T-helper 17 cell (primary cell): ENCODE measurements at regions not wholly inside any gene's neighbourhood (a gene's known extent, or its start where the extent isn't known, plus 50 kb on each side); places are given as distances from the start of the nearest gene placed in this dataset.
"Not testable (repeated sequence)": the region's sequence is repeated elsewhere in the genome, so short reads cannot be mapped to it uniquely, and the experiment has no call there.

Source experiments
- ATAC-seq: fragments of 150-1000 bp; cut with Tn5 transposase; 2 replicates; pipeline ENCODE4 v1.10.0; 2021; ENCODE audit warnings: mild to moderate bottlenecking, moderate library complexity
- DNase-seq, 3 donors: peaks; one replicate each; pipeline versions ENCODE4 v3.0.0 to v3.0.0-alpha.2; 2020 to 2021
- H3K9me3 ChIP-seq: one replicate; pipeline ENCODE4 v1.7.0; 2013; ENCODE audit warnings: low read length, mild to moderate bottlenecking; ENCODE audit not compliant: control insufficient read depth, poor library complexity, severe bottlenecking
- H3K27ac Mint-ChIP-seq: one replicate; pipeline ENCODE4 v1.8.0; 2022; ENCODE audit warnings: mild to moderate bottlenecking, moderate library complexity, mixed read lengths
- H3K27me3 Mint-ChIP-seq: one replicate; pipeline ENCODE4 v1.8.0; 2022; ENCODE audit warnings: mixed read lengths
- H3K36me3 Mint-ChIP-seq: one replicate; pipeline ENCODE4 v1.8.0; 2022; ENCODE audit warnings: low read depth, mixed read lengths
- H3K4me1 Mint-ChIP-seq: one replicate; pipeline ENCODE4 v1.8.0; 2022; ENCODE audit warnings: mild to moderate bottlenecking, mixed read lengths
- H3K4me3 Mint-ChIP-seq: one replicate; pipeline ENCODE4 v1.8.0; 2022; ENCODE audit warnings: mild to moderate bottlenecking, moderate library complexity, mixed read lengths

DNA sequence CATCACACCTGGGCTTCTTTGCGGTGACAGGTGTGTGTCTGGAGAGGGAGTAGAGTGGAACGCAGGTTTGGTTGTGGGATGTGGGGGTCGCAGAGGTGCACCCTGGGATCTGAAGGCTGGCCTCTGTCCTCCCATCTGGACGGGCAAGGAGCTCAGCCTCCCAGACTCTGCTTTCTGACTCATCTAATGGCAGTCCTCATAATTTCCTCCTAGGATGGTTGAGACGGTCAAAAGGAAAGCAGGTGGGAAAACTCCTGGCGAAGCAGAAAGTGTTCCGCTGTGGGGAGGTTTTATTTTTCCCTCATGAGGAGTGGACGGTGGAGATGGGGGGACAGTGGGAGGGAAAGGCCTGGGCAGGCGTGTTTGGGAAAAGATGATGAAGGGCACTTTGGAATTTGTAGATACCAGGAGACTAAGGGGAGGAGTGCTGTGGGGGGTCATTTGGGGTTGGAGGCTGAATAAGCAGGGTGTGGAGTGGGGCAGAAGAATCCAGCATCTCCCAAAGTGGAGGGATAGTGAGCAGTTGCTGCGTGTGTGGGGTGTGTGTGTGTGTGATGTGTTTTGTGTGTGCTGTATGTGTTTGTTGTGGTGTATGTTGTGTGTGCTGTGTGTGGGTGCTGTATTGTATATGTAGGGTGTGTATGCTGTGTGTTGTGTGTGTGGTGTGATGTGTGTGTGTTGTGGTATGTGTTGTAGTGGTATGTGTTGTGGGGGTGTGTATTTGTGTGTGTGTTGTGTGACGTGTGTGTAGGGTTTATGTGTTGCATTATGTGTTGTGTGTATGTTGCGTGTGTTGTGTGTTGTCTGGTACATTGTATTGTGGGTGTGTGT is 97.2 kb upstream of the PODXL start:
- DNase-seq (no peak), ATAC-seq (no peak)
- Mint-ChIP-seq H3K27me3 (peaks cover 41% of the 10 kb centered on the region), H3K4me3 (no peak overlapping the region), H3K36me3 (peaks cover 5% of the 10 kb centered on the region), H3K27ac (no peak overlapping the region), H3K4me1 (peaks cover 11% of the 10 kb centered on the region)
- no peaks in the 10 kb centered on the region for H3K9me3 ChIP-seq

DNA sequence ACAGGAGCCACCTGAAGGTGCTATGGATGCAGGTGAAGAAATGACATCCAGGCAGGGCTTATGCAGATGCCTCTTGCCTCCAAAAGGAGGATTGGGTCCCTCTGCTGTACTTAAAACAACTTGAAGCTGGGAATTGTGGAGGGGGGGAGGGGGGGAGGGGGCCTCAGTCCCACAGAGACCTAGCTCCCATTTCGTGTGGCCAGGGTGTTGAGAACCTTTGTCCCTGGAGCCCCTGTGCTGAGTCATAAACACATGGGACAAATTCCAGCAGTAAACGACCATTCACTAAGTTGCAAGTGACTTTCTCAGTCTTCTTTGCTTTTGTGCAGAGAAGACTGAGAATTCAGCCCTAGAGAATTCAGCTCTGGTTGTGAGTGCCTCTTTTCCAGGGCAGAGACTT is 96.5 kb upstream of the PODXL start:
- H3K4me1 Mint-ChIP-seq = peaks cover 11% of the 10 kb centered on the region
- no peak for DNase-seq
- H3K27ac Mint-ChIP-seq = no peak overlapping the region
- no peak overlapping the region for H3K4me3 Mint-ChIP-seq
- ATAC-seq = no peak
- H3K9me3 ChIP-seq = no peaks in the 10 kb centered on the region
- peaks cover 5% of the 10 kb centered on the region for H3K36me3 Mint-ChIP-seq
- peaks cover 42% of the 10 kb centered on the region for H3K27me3 Mint-ChIP-seq

DNA sequence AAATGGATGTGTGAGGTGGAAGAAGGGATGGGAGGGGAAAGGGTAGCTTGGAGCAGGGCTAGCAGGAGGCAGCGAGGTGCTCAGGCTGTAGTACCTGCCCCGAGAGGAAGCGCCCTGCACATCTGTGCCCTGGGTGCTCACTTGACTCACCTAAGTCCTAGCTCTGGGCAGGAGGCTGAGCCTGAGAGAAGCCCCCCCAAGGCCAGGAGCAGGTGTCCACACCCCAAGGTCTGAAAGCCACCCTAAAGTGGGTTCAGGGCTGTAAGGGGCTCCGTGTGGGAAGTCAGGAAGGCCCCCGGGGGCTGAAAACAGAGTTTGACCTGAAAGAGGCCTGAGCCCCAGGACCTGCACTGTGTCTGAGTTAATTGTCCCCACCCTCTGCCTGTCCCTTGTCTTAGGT is 95.8 kb upstream of the PODXL start:
- DNase-seq (no peak), ATAC-seq (no peak)
- H3K4me1 Mint-ChIP-seq = peaks cover 14% of the 10 kb centered on the region
- H3K27me3 Mint-ChIP-seq = peaks cover 41% of the 10 kb centered on the region
- H3K36me3 Mint-ChIP-seq = peaks cover 5% of the 10 kb centered on the region
- H3K4me3 Mint-ChIP-seq = no peak overlapping the region
- H3K9me3 ChIP-seq = no peaks in the 10 kb centered on the region
- no peak overlapping the region for H3K27ac Mint-ChIP-seq

DNA sequence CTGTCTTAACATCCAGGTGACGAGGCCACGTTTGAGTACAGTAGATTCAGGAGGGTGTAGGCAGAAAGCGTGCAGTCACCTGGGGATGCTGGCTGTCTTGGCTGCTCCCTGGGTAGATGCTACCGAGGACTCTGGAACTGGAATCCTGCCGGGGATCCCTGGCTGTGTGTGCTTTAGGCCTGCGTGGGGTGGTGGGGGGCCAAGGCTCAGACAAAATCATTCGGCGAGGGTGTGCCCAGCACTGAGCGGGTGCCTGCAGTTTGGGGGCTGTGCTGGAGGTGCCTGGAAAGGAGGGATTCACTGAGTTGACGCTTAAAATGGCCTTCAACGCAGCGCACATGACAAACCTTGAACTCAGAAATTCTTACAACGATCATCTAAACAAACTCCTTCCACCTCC is 93.5 kb upstream of the PODXL start:
- H3K9me3 ChIP-seq = no peaks in the 10 kb centered on the region
- ATAC-seq = no peak
- H3K27ac Mint-ChIP-seq = no peak overlapping the region
- DNase-seq = no peak
- H3K36me3 Mint-ChIP-seq = peaks cover 5% of the 10 kb centered on the region
- H3K4me3 Mint-ChIP-seq = no peak overlapping the region
- peaks cover 36% of the 10 kb centered on the region for H3K27me3 Mint-ChIP-seq
- peaks cover 14% of the 10 kb centered on the region for H3K4me1 Mint-ChIP-seq

DNA sequence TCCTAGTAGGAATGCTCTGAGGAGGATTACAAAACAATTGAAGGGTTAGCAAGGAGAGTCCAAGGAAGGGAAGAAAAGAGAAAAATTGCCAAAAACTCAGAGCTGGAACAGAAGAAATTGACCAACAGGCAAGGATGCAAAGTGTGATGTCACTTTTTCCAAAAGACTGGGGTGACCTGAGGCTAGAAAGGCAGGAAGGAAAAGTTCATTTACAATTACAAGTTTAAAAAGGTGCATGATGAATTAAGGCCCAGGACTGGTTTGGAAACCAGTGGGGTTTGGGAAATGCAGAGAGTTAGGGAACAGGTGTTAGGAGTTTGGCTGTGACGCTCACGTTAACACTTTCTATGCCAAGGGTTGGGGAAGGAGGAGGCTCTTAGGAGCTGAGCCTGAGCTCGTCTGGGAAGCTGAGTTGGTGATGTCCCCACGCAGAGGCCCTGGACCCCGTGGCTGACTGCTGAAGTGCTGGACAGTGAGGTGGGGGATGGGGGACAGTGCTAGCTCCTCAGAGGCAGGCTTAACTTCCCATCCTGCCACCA is 92.6 kb upstream of the PODXL start:
- ATAC-seq = no peak
- no peaks in the 10 kb centered on the region for H3K9me3 ChIP-seq
- Mint-ChIP-seq H3K4me1 (peaks cover 6% of the 10 kb centered on the region), H3K27me3 (peaks cover 28% of the 10 kb centered on the region), H3K27ac (no peak overlapping the region), H3K4me3 (no peak overlapping the region), H3K36me3 (peaks cover 5% of the 10 kb centered on the region)
- DNase-seq = no peak

DNA sequence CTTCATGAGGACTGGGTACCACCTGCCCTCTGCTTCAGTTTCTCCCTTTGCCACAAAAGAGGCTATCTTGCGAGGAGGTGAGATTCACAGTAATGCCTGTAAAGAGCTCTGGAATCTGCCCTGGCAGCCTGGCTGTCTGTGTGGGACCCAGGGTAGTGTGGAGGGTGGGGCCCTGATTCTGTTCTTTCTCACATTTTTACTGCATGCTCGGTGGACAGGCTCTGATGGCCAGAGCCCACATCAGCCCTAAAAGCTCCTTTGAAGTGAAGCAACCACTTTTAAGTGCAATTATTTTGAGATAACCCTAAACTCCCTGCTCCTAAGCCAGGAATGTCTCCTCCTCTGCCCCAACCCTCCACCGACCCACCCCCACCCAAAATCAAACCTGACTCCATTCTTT is 92.1 kb upstream of the PODXL start:
- DNase-seq (no peak), ATAC-seq (no peak)
- Mint-ChIP-seq H3K4me1 (peaks cover 6% of the 10 kb centered on the region), H3K27me3 (peaks cover 22% of the 10 kb centered on the region), H3K27ac (no peak overlapping the region), H3K4me3 (no peak overlapping the region), H3K36me3 (peaks cover 3% of the 10 kb centered on the region)
- H3K9me3 ChIP-seq = no peaks in the 10 kb centered on the region

DNA sequence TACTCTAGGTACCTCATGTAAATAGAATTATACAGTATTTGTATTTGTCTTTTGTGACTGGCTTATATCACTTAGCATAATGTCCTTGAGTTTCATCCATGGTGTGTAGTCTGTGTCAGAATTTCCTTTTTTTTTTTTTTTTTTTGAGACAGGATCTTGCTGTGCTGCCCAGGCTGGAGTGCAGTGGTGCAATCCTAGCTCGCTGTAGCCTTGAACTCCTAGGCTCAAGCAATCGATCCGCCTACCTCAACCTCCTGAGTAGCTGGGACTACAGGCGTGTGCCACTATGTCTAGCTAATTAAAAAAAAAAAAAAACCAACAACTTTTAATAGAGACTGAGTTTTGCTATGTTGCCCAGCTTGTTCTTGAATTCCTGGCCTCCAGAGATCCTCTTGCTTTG is 89.8 kb upstream of the PODXL start:
- DNase-seq (no peak), ATAC-seq (no peak)
- no peaks in the 10 kb centered on the region for H3K9me3 ChIP-seq
- peaks cover 8% of the 10 kb centered on the region for H3K4me1 Mint-ChIP-seq
- peaks cover 7% of the 10 kb centered on the region for H3K36me3 Mint-ChIP-seq
- H3K27me3 Mint-ChIP-seq = peaks cover 36% of the 10 kb centered on the region
- no peak overlapping the region for H3K4me3 Mint-ChIP-seq
- no peak overlapping the region for H3K27ac Mint-ChIP-seq

DNA sequence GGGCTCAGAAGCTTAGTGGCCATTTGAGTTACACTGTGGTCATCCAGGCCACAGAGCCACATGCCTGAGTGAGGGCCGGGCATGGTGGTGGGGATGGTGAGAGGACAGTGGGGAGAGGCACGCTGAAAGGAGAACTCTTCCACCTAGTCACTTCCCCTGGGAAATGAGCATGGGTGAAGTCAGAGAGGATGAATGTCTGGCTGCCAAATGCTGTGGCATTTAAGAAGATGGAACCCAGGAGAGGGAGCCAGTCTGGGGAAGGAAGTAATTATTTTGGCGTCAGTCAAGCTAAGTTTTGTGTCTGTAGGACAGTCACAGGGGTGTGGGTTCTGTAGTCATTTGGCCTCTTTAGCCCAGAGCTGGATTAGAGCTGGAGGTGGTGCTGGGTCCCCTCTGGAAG is 86.0 kb upstream of the PODXL start:
- no peak overlapping the region for H3K27ac Mint-ChIP-seq

DNA sequence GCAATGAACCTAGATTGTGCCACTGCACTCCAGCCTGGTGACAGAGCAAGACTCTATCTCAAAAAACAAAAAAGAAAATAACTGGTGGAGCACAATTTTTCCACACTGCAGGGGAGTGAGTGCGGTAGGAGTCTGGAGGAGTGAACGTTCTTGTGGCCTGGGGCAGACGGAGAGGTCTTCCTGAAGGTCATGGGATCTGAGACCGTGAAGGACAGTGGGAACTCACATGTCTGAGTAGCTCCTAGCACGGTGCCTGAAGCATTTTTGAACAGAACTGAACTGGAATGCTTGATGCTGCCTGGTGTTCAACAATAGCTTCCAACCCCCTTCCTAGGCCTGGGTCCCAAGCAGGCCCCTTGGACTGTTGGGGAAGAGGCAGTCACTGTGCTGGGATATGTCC is 84.3 kb upstream of the PODXL start:
- no peak for ATAC-seq

More for the DNA sequence above, 86.0 kb upstream of the PODXL start:
- ATAC-seq = no peak
- H3K36me3 Mint-ChIP-seq = peaks cover 4% of the 10 kb centered on the region
- H3K27me3 Mint-ChIP-seq = peaks cover 44% of the 10 kb centered on the region
- peaks cover 2% of the 10 kb centered on the region for H3K4me1 Mint-ChIP-seq
- H3K9me3 ChIP-seq = no peaks in the 10 kb centered on the region
- no peak for DNase-seq
- H3K4me3 Mint-ChIP-seq = no peak overlapping the region

DNA sequence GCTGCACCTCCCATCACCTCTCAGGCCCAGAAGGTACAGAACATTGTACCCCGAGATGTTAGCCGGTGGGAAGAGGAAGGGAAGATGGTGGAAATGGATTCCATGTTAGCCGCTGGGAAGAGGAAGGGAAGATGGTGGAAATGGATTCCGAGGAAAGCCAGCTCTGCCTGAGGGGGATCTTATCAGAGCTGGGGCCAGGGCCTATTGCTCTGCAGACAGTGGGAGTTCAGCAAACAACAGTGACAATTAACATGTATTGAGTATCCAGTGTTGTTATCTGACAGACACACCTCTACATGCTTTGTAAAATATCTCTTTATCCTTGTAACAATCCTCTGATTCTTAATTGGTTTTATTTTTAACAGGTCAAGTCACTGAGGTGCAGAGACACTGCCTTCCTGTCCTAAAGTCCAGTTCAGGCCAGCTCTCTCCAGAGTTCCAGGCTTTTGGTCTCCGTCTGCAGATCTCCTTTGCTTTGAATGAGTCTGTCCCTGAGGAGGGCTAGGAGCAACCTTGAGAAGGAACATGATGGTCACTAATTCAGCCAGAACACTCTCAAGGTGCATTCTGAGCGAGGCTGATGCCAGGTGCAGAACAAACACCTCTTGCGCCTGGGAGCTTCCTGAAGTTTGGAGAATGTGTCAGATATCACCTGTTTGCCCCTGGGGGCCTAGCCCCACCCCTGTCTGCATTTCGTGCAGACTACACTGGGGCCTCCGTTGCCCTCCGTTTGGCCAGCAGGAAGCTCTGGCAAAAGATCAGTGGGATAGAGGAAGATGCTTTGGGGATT is 82.4 kb upstream of the PODXL start:
- no peaks in the 10 kb centered on the region for H3K9me3 ChIP-seq
- no peak overlapping the region for H3K4me3 Mint-ChIP-seq
- H3K27me3 Mint-ChIP-seq = peaks cover 54% of the 10 kb centered on the region
- peaks cover 2% of the 10 kb centered on the region for H3K4me1 Mint-ChIP-seq
- DNase-seq = no peak
- peaks cover 4% of the 10 kb centered on the region for H3K36me3 Mint-ChIP-seq
- no peak for ATAC-seq
- H3K27ac Mint-ChIP-seq = no peak overlapping the region

More for the DNA sequence above, 84.3 kb upstream of the PODXL start:
- Mint-ChIP-seq H3K36me3 (peaks cover 4% of the 10 kb centered on the region), H3K4me3 (no peak overlapping the region), H3K27ac (no peak overlapping the region), H3K27me3 (peaks cover 54% of the 10 kb centered on the region), H3K4me1 (peaks cover 2% of the 10 kb centered on the region)
- no peak for DNase-seq
- no peaks in the 10 kb centered on the region for H3K9me3 ChIP-seq

DNA sequence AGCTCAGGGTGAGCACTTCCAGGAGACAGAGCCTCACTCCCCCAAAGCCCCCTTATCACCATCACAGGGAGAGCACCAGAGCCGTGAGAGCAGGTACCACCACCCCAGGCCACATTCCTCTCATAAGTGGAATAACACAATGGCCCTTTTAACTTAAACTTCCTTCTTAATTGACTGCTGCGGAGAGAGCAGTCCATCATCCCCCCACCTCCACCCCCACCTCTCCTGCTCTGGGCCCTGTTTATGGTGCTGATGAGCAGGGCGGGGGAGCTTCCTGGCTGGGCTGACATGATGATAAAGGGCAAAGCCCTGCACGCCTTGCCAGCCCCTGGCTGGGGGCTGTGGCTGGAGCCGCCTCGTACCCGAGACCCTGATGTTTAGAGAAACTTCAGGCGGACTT is 81.4 kb upstream of the PODXL start:
- no peaks in the 10 kb centered on the region for H3K9me3 ChIP-seq
- ATAC-seq (no peak), DNase-seq (no peak)
- Mint-ChIP-seq H3K4me3 (no peak overlapping the region), H3K4me1 (peaks cover 2% of the 10 kb centered on the region), H3K36me3 (peaks cover 4% of the 10 kb centered on the region), H3K27ac (no peak overlapping the region), H3K27me3 (peaks cover 60% of the 10 kb centered on the region)

DNA sequence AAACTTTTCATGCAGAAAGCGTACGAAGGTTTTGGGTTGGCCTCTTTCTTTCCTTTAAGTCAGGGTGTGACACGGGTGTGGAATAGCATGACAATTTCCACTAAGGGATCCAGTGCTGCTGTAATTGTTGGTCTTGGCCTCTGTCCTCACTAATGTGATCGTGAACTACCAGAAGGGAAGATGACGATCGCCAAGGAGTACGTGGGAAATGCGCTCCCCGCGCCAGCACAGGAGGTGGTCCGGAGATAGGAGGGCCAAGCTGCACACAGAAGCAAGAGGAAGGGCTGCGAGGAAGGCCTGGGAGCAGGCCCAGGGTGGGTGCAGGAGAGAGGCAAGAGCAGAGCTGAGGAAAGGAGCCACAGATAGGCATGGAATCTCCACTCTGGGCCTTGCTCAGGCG is 79.7 kb upstream of the PODXL start:
- Mint-ChIP-seq H3K4me3 (no peak overlapping the region), H3K36me3 (no peaks in the 10 kb centered on the region), H3K27ac (no peak overlapping the region), H3K27me3 (peaks cover 49% of the 10 kb centered on the region), H3K4me1 (no peaks in the 10 kb centered on the region)
- ATAC-seq = no peak
- H3K9me3 ChIP-seq = no peaks in the 10 kb centered on the region
- DNase-seq = no peak

DNA sequence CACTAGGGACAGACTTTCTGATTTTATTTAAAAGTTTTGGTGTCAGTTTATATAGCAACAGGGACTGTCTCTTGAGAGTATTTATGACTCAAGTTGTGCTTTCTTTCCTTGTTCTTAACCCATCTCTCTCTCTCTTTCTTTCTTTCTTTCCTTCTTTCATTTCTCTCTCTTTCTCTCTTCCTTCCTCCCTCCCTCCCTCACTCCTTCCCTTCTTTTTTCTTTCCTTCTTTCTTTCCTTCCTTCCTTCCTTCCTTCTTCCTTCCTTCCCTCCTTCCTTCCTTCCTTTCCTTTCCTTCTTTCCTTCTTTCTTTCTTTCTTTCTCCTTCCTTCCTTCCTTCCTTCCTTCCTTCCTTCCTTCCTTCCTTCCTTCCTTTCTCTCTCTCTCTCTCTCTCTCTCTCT is 77.8 kb upstream of the PODXL start:
- H3K36me3 Mint-ChIP-seq, H3K27ac Mint-ChIP-seq, ATAC-seq, H3K4me1 Mint-ChIP-seq, H3K4me3 Mint-ChIP-seq, H3K9me3 ChIP-seq, DNase-seq: not testable (repeated sequence)
- peaks cover 51% of the 10 kb centered on the region for H3K27me3 Mint-ChIP-seq
